NCI-H2029 treated with DMSO at 0.1 percent for 48 hours (cell line): ENCODE measurements at regions not wholly inside any gene's neighbourhood (a gene's known extent, or its start where the extent isn't known, plus 50 kb on each side); places are given as distances from the start of the nearest gene placed in this dataset.

ENCODE experiments used
- DNase-seq: peaks from one replicate; lab custom pipeline; 2025; lab: John Stamatoyannopoulos, UW

DNA sequence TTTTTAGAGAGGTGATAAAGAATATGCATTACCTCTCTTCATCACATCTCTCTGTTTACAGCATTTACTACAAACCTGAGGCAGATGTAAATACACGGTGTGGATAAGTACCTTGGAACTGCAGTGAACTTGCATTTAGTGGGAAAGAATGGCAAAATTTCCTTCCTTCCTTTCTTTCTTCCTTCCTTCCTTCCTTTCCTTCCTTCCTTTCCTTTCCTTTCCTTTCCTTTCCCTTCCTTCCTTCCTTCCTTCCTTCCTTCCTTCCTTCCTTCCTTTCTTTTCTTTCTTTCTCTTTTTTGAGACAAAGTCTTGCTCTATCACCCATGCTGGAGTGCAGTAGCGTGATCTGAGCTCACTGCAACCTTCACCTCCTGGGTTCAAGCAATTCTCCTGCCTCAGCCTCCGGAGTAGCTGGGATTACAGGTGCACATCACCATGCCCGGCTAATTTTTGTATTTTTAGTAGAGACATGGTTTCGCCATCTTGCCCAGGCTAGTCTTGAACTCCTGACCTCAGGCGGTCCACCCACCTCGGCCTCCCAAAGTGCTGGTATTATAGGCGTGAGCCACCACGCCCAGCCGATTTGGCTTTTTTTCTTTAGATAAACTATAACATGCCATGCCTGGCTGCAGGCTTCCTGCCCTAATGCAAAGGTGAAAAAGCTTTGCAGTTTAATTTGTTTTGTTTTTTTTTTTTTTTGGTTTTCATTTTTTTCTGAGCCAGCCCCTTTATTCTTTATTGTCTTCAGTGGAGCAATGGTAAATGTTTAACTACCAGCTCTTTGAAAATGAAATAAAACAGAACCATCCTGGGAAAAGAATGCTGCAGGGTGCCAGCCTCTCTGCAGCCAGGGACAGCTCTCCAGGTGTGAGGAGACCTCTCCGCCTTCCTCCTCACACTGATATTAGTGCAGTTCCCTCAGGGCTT is 64.2 kb upstream of the NEDD9 start:
- no peak for DNase-seq

DNA sequence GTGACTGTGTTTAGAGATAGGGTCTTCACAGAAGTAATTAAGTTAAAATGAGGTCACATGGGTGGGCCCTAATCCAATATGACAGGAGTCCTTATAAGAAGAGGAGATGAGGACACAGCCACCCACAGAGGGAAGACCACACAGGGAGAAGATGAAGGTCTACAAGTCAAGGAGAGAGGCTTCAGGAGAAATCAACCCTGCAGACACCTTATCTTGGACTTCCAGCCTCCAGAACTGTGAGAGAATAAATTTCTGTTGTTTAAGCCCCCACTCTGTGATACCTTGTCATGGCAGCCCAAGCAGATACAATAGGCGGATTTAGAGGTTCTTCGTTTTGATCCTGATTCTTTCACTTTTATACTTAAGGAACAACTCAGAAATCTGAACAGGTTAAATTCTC is 63.5 kb upstream of the NEDD9 start:
- no peak for DNase-seq

DNA sequence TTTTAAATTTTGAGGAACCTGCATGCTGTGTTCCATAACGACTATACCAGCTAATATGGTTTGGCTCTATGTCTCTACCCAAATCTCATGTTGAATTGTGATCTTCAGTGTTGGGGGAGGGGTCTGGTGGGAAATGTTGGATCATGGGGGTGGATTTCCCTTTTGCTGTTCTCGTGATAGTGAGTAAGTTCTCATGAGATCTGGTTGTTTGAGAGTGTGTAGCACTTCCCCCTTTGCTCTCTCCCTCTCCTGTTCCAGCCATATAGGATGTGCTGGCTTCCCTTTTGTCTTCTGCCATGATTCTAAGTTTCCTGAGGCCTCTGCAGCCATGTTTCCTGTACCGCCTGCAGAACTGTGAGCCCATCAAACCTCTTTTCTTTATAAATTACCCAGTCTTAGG is 61.8 kb upstream of the NEDD9 start:
- DNase-seq, result no peak

DNA sequence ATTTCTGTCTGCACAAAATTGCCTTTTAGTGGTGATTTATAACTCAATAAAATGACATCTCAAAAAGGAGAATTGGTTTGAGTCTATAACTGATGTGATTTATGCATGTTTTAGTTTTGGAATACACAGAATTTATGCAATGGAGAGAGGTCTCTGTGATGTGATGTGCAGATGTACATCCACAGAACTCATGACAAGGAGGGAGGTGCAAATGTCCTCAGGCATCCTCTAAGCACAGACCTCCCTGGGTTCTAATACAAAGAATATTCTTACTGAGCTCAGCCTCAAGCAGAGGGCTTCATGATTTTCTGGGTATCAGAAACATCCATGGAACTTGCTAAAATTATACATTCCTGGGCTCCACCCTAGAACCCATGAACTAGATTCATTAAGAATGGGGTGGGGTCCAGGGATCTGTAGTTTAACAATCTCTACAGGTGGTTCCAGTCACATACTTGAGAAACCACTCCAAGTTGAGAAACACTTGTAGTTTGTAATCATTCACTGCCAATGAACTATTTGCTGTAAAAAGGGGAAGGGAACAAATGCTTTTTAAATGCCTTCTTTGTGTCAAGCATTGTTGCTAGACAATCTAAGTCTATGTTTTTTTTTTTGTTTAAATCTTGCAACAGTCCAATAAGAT is 60.2 kb upstream of the NEDD9 start:
- DNase-seq, result no peak

DNA sequence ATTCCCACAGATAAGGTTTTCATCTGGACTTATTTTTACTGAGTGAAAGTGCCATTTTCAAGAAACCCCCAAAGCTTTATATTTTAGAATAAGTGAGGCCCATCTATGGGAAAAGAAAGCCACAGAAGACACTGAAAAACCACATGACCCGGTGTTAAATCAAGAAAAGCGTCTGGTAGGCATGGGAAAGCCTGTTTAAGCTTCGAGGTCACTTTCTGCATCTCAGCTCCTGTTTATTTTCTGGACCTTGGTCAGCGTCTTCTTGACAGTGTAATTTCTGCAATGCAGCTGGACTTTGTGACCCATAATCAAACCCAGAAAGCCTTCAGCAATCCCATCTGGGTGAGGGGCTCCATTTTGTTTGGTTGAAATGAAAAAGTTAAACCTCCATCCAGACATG is 59.6 kb upstream of the NEDD9 start:
- DNase-seq, result no peak

DNA sequence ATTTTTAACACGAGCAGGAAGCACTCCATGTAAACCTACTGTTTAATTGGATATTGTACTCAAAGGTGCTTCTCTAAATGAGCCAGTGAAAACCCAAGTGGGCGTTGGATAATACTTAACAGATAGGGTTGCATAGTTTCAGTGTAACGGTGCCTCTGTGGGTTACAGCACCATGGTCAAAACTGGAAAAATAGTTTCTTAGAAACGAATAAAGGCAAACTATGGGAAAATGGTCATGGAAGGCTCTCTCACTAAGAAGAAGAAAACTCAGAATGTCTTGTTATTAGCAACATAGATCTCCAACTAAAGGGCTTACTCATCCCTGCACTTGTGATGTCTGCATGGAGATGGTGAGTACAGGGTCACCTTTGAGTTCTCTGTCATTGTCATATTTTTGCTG is 59.1 kb upstream of the NEDD9 start:
- no peak for DNase-seq

DNA sequence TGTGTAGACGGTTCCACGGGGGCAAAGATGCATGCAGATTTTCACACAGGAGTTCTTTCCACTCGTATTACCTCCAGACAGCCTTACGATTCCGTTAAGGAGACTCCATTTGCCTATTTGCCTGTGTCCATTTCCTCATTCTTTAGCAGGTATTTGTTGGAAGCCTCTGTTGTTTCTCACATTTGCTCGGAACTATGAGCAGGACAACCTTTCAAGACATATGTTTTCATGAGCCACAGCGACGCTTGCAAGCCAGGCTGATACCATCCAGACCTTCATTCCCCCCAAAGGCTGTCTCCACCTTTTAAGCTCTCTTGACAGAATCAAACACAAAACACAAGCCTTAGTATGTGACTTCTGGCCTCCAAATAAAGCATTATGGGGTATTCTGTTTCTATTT is 57.6 kb upstream of the NEDD9 start:
- DNase-seq, result no peak

DNA sequence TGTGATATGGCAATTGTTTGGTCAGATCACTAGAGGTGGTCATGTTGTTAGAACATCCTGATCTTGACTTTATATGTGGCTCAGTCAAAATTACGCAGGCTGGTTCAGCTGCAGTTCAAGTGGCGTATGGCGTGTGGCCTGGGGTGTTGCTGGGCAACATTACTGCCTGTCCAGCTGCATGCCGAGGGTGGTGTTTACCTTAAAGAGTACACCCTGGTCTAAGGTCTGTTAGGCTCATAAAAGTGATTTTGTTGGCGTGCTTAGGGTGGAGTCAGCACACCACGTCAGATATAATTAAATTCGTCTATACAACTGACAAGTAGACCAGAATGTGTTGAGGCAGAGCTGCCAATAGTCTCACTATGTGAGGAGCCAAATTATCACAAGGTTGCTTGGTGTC is 55.6 kb upstream of the NEDD9 start:
- DNase-seq, result peak; percentile 80

DNA sequence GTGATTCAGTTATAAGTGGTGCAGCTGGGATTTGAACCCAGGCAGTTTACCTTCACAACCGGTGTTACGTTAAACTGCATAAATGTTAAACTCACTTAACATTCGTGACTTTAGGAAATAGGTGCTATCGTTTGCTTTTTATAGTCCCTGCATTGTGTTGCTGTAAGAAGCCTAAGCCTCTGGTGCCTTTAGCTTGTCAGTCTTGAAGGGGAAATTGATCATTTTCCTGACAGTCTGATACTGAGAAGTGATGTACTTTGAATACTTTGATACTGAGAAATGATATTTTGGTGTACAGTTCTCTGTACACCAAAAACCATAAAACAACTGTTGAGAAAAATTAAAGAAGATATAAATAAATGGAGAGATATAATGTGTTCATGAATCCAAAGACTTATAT is 52.5 kb upstream of the NEDD9 start:
- no peak for DNase-seq

DNA sequence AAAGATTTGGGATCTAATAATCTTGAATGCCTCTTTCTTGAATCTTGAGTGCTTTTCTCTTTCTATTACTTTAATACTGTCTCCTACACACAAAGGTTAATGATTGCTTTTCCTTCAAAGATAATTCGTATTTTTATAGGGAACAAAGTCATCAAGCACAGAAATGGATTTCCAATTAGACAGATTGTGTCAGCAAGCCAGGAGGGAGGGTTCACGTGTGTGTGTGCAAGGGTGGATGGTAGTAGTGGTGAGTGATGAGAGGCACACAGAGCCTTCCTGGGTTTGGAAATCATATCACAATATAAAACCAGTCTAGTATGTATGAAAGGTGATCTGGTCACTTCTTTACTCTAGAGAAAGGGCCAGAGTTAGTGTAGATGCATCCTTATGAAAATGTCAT is 51.2 kb upstream of the NEDD9 start:
- DNase-seq, result no peak

DNA sequence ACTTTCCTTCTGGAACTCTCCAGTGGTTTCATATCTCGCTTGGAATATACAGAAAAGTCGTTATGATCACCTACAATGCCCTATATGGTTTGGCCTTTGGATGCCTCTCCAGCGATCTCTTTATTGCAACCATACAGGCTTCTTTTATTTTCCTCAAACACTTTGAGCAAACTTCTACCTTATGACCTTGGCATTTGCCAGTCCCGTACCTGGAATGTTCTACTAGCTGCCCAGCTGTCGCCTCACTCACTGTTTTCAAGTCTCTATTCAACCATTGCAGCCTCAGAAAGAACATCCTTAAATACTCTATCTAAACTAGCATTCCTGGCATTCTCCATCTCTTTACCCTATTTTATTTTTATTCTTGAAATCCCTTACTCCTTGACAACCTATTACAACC is 50.4 kb upstream of the NEDD9 start:
- no peak for DNase-seq
